Loucy (cell line): ENCODE measurements at regions not wholly inside any gene's neighbourhood (a gene's known extent, or its start where the extent isn't known, plus 50 kb on each side); places are given as distances from the start of the nearest gene placed in this dataset.

ENCODE experiments used
- H2AFZ ChIP-seq: fragments of 200-600 bp; sonication (generic); 2 replicates; pipeline ENCODE4 v1.6.0; 2016; ENCODE audit warnings: antibody characterized with exemption, mild to moderate bottlenecking, low read length, moderate library complexity
- H3F3A ChIP-seq: fragments of 200-600 bp; 2 replicates; pipeline ENCODE4 v1.6.0; 2016; ENCODE audit warnings: antibody characterized with exemption, low read depth, mild to moderate bottlenecking
- H3K27me3 ChIP-seq: fragments of 200-600 bp; sonication (generic); 2 replicates; pipeline ENCODE4 v1.6.1; 2014; ENCODE audit warnings: low read length, mild to moderate bottlenecking; ENCODE audit not compliant: insufficient read depth, poor library complexity, severe bottlenecking
- H3K36me3 ChIP-seq: fragments of 200-600 bp; sonication (generic); 2 replicates; pipeline ENCODE4 v1.6.1; 2016; ENCODE audit warnings: low read length; ENCODE audit not compliant: insufficient read depth
- H3K4me1 ChIP-seq: fragments of 200-600 bp; sonication (generic); 2 replicates; pipeline ENCODE4 v1.5.1; 2014; ENCODE audit warnings: low read length, mild to moderate bottlenecking; ENCODE audit not compliant: insufficient read depth, poor library complexity, severe bottlenecking
- H3K4me2 ChIP-seq: fragments of 200-600 bp; sonication (generic); 2 replicates; pipeline ENCODE4 v1.6.0; 2014; ENCODE audit warnings: antibody characterized with exemption, low read length, low read depth, mild to moderate bottlenecking; ENCODE audit not compliant: poor library complexity, severe bottlenecking
- H3K4me3 ChIP-seq: fragments of 200-600 bp; sonication (generic); 2 replicates; pipeline ENCODE4 v1.5.1; 2014; ENCODE audit warnings: low read length, mild to moderate bottlenecking, mixed read lengths; ENCODE audit not compliant: poor library complexity, severe bottlenecking
- H3K79me2 ChIP-seq: fragments of 200-600 bp; sonication (generic); 2 replicates; pipeline ENCODE4 v1.6.1; 2014; ENCODE audit warnings: low read length; ENCODE audit not compliant: insufficient read depth
- H3K9ac ChIP-seq: fragments of 200-600 bp; sonication (generic); 2 replicates; pipeline ENCODE4 v1.6.0; 2014; ENCODE audit warnings: mild to moderate bottlenecking, low read depth, low read length, moderate library complexity; ENCODE audit not compliant: poor library complexity, severe bottlenecking
- H3K9me2 ChIP-seq: fragments of 200-600 bp; sonication (generic); replicated peaks from 2 replicates; pipeline ENCODE4 v1.6.1; 2016; ENCODE audit warnings: low read depth, low read length, mixed read lengths
- H3K9me3 ChIP-seq: fragments of 200-600 bp; sonication (generic); 2 replicates; pipeline ENCODE4 v1.6.1; 2014; ENCODE audit warnings: mild to moderate bottlenecking, antibody characterized with exemption, low read length, low read depth; ENCODE audit not compliant: insufficient read depth
- H4K20me1 ChIP-seq: fragments of 200-600 bp; sonication (generic); 2 replicates; pipeline ENCODE4 v1.6.0; 2014; ENCODE audit warnings: antibody characterized with exemption, low read length, mild to moderate bottlenecking; ENCODE audit not compliant: insufficient read depth, poor library complexity, severe bottlenecking
- CTCF ChIP-seq: fragments of 200-600 bp; sonication (generic); conservative IDR thresholded peaks from 2 replicates; pipeline ENCODE4 v1.5.1; 2014; ENCODE audit warnings: mild to moderate bottlenecking, antibody characterized with exemption, low read length
- EZH2phosphoT487 ChIP-seq: fragments of 200-600 bp; IDR thresholded peaks from 2 replicates; pipeline ENCODE4 v1.6.1; 2018; ENCODE audit warnings: antibody characterized with exemption, mild to moderate bottlenecking, moderate library complexity, borderline replicate concordance

GRCh38 chr1:226474041-226474440 is 66.1 kb upstream of the PARP1 start:
- TF ChIP-seq EZH2phosphoT487 = no peak
- no peak for TF ChIP-seq CTCF
- H3K79me2 ChIP-seq = no peaks in the 10 kb centered on the region
- no peak overlapping the region for H3K9ac ChIP-seq
- no peaks in the 10 kb centered on the region for H3F3A ChIP-seq
- H3K36me3 ChIP-seq = no peaks in the 10 kb centered on the region
- no peaks in the 10 kb centered on the region for H3K9me2 ChIP-seq
- H4K20me1 ChIP-seq = no peaks in the 10 kb centered on the region
- H2AFZ ChIP-seq = 0 out of 2 replicates have a peak overlapping the region, but pooled peaks have one; percentile 36
- H3K4me1 ChIP-seq = peaks cover 11% of the 10 kb centered on the region
- H3K27me3 ChIP-seq = no peaks in the 10 kb centered on the region
- H3K4me3 ChIP-seq = no peak overlapping the region
- H3K4me2 ChIP-seq = no peak overlapping the region
- H3K9me3 ChIP-seq = no peaks in the 10 kb centered on the region

GRCh38 chr1:226474443-226475141 is 66.7 kb upstream of the PARP1 start:
- TF ChIP-seq EZH2phosphoT487 (no peak), CTCF (no peak)
- Histone ChIP-seq H3K79me2 (no peaks in the 10 kb centered on the region), H3K4me1 (peaks cover 11% of the 10 kb centered on the region), H3K36me3 (no peaks in the 10 kb centered on the region), H3K4me3 (no peak overlapping the region), H3K4me2 (no peak overlapping the region), H3K9me2 (no peaks in the 10 kb centered on the region), H2AFZ (peak overlapping the region; percentile 36), H3F3A (no peaks in the 10 kb centered on the region), H3K27me3 (no peaks in the 10 kb centered on the region), H3K9ac (no peak overlapping the region), H4K20me1 (no peaks in the 10 kb centered on the region), H3K9me3 (no peaks in the 10 kb centered on the region)

- no peaks in the 10 kb centered on the region for H3F3A ChIP-seq
- H3K9me2 ChIP-seq = no peaks in the 10 kb centered on the region
- H3K27me3 ChIP-seq = no peaks in the 10 kb centered on the region
- H3K4me1 ChIP-seq = peaks cover 11% of the 10 kb centered on the region
- no peak overlapping the region for H3K9ac ChIP-seq
- H3K36me3 ChIP-seq = no peaks in the 10 kb centered on the region
- H3K79me2 ChIP-seq = no peaks in the 10 kb centered on the region
- no peak for TF ChIP-seq EZH2phosphoT487
- TF ChIP-seq CTCF = no peak
- no peak overlapping the region for H3K4me2 ChIP-seq
- no peaks in the 10 kb centered on the region for H3K9me3 ChIP-seq
- H3K4me3 ChIP-seq = no peak overlapping the region
- H4K20me1 ChIP-seq = no peaks in the 10 kb centered on the region
- H2AFZ ChIP-seq = peak overlapping the region; percentile 36; the same call in 1 of the 2 replicates
Measured at GRCh38 chr1:226475142-226475511, 67.2 kb upstream of the PARP1 start.
